B cell (primary cell): ENCODE measurements at regions not wholly inside any gene's neighbourhood (a gene's known extent, or its start where the extent isn't known, plus 50 kb on each side); places are given as distances from the start of the nearest gene placed in this dataset.

ENCODE experiments used
- ATAC-seq: fragments of 200-7000 bp; cut with Tn5 transposase; one replicate; pipeline ENCODE4 v1.10.0; 2021; ENCODE audit warnings: low read depth, mild to moderate bottlenecking, moderate number of reproducible peaks, moderate library complexity
- CTCF ChIA-PET: fragments of 350-600 bp; sonication (Branson Sonifier 250); formaldehyde crosslinking; loops from one replicate; lab custom pipeline; 2021; ENCODE audit warnings: antibody characterized with exemption, inconsistent platforms; lab: Charles Lee
- POLR2A ChIA-PET: fragments of 350-600 bp; sonication (Branson Sonifier 250); formaldehyde crosslinking; loops from one replicate; lab custom pipeline; 2021; ENCODE audit warnings: antibody characterized with exemption; lab: Charles Lee
- DNase-seq: peaks from one replicate; pipeline ENCODE4 v3.0.0; 2013
- H2AFZ ChIP-seq: 2 replicates; pipeline ENCODE4 v1.6.1; 2012; ENCODE audit warnings: mild to moderate bottlenecking, low read depth, low read length; ENCODE audit not compliant: insufficient read depth, poor library complexity, severe bottlenecking
- H3K27ac ChIP-seq, 2 donors: 1 replicate in 1 of 2; 2 replicates in 1 of 2; pipeline ENCODE4 v1.5.1; 2012 to 2013; ENCODE audit warnings: low read length in 2 of 2, mild to moderate bottlenecking in 2 of 2, moderate library complexity in 1 of 2
- H3K27me3 ChIP-seq, 4 experiments: fragments of 200-600 bp in 1 of 4; sonication (generic) in 1 of 4; replicated peaks in 1 of 4; 1 replicate in 2 of 4; 2 replicates in 2 of 4; pipeline versions ENCODE4 v1.6.1 to v1.7.0; 2013 to 2016; ENCODE audit warnings: low read length in 3 of 4, mild to moderate bottlenecking in 2 of 4, mixed read lengths in 1 of 4, moderate library complexity in 1 of 4; ENCODE audit not compliant: insufficient read depth in 4 of 4, control insufficient read depth in 3 of 4; ENCODE audit errors: control extremely low read depth in 1 of 4
- H3K36me3 ChIP-seq, 2 experiments: replicated peaks in 1 of 2; 1 replicate in 1 of 2; 2 replicates in 1 of 2; pipeline versions ENCODE4 v1.6.1 to v1.7.1; 2013; ENCODE audit warnings: low read length in 1 of 2; ENCODE audit not compliant: insufficient read depth in 2 of 2, control insufficient read depth in 1 of 2; ENCODE audit errors: control extremely low read depth in 1 of 2, extremely low read depth in 1 of 2
- H3K4me1 ChIP-seq, 2 donors: fragments of 200-600 bp in 1 of 2; sonication (generic) in 1 of 2; 1 replicate in 1 of 2; 2 replicates in 1 of 2; pipeline versions ENCODE4 v1.5.1 to v1.6.1; 2013 to 2017; ENCODE audit warnings: low read length in 2 of 2; ENCODE audit not compliant: control insufficient read depth in 2 of 2, insufficient read depth in 2 of 2
- H3K4me2 ChIP-seq: replicated peaks from 2 replicates; pipeline ENCODE3; 2012; ENCODE audit warnings: mild to moderate bottlenecking, low read depth, low read length; ENCODE audit not compliant: poor library complexity, severe bottlenecking
- H3K4me3 ChIP-seq, 5 experiments: fragments of 200-600 bp in 1 of 5; sonication (generic) in 1 of 5; 1 replicate in 3 of 5; 2 replicates in 2 of 5; pipeline versions ENCODE4 v1.5.1 to v1.7.0; 2011 to 2016; ENCODE audit warnings: low read length in 4 of 5, mild to moderate bottlenecking in 4 of 5, low read depth in 2 of 5, control low read depth in 1 of 5, moderate library complexity in 1 of 5; ENCODE audit not compliant: insufficient read depth in 1 of 5; ENCODE audit errors: control extremely low read depth in 1 of 5, extremely low read depth in 1 of 5
- H3K79me2 ChIP-seq: fragments of 200-600 bp; sonication (generic); one replicate; pipeline ENCODE4 v1.6.0; 2016; ENCODE audit warnings: low read length; ENCODE audit not compliant: control insufficient read depth, insufficient read depth
- H3K9ac ChIP-seq: fragments of 200-600 bp; sonication (generic); 2 replicates; pipeline ENCODE4 v1.6.1; 2017; ENCODE audit warnings: mild to moderate bottlenecking, low read length, moderate library complexity
- H3K9me3 ChIP-seq, 3 donors: one replicate each; pipeline versions ENCODE4 v1.6.1 to v1.7.1; 2013; ENCODE audit warnings: low read length in 2 of 3; ENCODE audit not compliant: control insufficient read depth in 2 of 3, insufficient read depth in 1 of 3; ENCODE audit errors: control extremely low read depth in 1 of 3
- H4K20me1 ChIP-seq: 2 replicates; pipeline ENCODE4 v1.6.0; 2012; ENCODE audit warnings: mild to moderate bottlenecking, low read length; ENCODE audit not compliant: insufficient read depth, control insufficient read depth, poor library complexity, severe bottlenecking
- H3K27ac Mint-ChIP-seq: one replicate; pipeline ENCODE4 v1.8.0; 2021; ENCODE audit warnings: mixed read lengths
- H3K27me3 Mint-ChIP-seq: one replicate; pipeline ENCODE4 v1.8.0; 2021; ENCODE audit warnings: mixed read lengths
- H3K4me1 Mint-ChIP-seq: one replicate; pipeline ENCODE4 v1.8.0; 2021; ENCODE audit warnings: mixed read lengths
- H3K4me3 Mint-ChIP-seq: one replicate; pipeline ENCODE4 v1.8.0; 2021; ENCODE audit warnings: mixed read lengths
- H3K9me3 Mint-ChIP-seq: one replicate; pipeline ENCODE4 v1.8.0; 2022; ENCODE audit warnings: mixed read lengths; ENCODE audit not compliant: insufficient read depth
- EZH2 ChIP-seq: IDR thresholded peaks from 2 replicates; pipeline ENCODE4 v1.6.1; 2012; ENCODE audit warnings: borderline replicate concordance, low read depth, mild to moderate bottlenecking, moderate library complexity, low read length; ENCODE audit not compliant: insufficient read depth, poor library complexity, severe bottlenecking
- WGBS: methylation state at CpG from one replicate; pipeline ENCODE4 v1.1.5; 2013; ENCODE audit warnings: missing lambda C conversion rate; ENCODE audit not compliant: insufficient coverage; 5-methylcytosine and 5-hydroxymethylcytosine counted together
- intact Hi-C: fragments of 100-400 bp; cut with micrococcal nuclease; formaldehyde crosslinking; loops from one replicate; pipeline ENCODE4 v1.10.0; 2022
- TF ChIP-seq, protein P1 (sequence below): fragments of 200-600 bp; IDR thresholded peaks from one replicate; pipeline ENCODE4 v1.8.0; 2022; ENCODE audit warnings: antibody characterized with exemption, mild to moderate bottlenecking

DNA sequence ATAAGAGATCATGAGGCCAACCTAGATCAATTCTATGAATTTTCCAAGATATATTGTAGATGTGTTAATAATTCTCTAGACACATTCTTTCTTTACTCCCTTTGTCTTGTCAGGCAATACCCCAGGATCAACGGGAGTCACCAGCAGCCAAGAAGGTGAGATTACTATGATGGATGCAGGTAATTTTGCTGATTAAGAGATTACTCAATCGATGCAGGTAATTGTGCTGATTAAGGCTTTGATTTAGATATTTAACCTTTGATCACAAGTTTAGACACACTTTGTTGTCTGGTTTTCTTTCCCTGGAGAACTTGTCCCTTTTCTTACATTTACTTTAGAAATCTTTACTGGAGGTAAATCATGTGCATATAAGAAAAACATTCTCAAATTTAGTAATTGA, 134.3 kb upstream of the CNTN1 start:
- intact Hi-C loops = no loop called here
- no peaks in the 10 kb centered on the region for H3K9me3 Mint-ChIP-seq

DNA sequence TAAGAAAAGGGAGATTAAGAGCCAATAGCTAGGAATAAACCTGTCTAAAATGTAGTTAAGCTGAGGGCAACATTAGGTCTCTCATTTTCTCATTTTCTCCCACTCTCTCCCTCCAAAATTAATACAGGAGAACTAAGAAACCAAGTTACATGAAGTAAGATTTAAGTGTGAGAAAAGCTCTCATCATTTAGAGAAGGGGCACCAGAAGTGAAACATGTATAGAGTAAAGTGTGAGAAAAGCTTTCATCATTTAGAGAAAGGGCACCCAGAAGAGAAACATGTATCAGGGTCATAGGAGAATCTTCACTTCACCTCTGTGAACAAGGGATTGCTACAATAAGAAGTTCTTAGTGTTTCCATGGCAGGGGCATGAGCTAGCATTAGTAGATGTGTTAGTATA, 132.4 kb upstream of the CNTN1 start:
- Histone ChIP-seq H3K27me3 (no peaks in the 10 kb centered on the region), H3K36me3 (no peaks in the 10 kb centered on the region), H3K4me2 (no peak overlapping the region), H3K4me3 (no peak overlapping the region), H3K4me1 (no peaks in the 10 kb centered on the region), H3K79me2 (no peaks in the 10 kb centered on the region), H4K20me1 (no peaks in the 10 kb centered on the region), H3K9me3 (no peaks in the 10 kb centered on the region), H2AFZ (no peak overlapping the region), H3K27ac (no peak overlapping the region), H3K9ac (no peak overlapping the region)
- H3K27me3 Mint-ChIP-seq = peaks cover 13% of the 10 kb centered on the region
- no peaks in the 10 kb centered on the region for H3K9me3 Mint-ChIP-seq
- no peak overlapping the region for H3K4me3 Mint-ChIP-seq
- no peak overlapping the region for H3K27ac Mint-ChIP-seq
- ATAC-seq (no peak), DNase-seq (no peak)
- ChIA-PET POLR2A (no interaction called here), CTCF (no interaction called here)
- no peak for TF ChIP-seq EZH2
- TF ChIP-seq, protein P1, sequence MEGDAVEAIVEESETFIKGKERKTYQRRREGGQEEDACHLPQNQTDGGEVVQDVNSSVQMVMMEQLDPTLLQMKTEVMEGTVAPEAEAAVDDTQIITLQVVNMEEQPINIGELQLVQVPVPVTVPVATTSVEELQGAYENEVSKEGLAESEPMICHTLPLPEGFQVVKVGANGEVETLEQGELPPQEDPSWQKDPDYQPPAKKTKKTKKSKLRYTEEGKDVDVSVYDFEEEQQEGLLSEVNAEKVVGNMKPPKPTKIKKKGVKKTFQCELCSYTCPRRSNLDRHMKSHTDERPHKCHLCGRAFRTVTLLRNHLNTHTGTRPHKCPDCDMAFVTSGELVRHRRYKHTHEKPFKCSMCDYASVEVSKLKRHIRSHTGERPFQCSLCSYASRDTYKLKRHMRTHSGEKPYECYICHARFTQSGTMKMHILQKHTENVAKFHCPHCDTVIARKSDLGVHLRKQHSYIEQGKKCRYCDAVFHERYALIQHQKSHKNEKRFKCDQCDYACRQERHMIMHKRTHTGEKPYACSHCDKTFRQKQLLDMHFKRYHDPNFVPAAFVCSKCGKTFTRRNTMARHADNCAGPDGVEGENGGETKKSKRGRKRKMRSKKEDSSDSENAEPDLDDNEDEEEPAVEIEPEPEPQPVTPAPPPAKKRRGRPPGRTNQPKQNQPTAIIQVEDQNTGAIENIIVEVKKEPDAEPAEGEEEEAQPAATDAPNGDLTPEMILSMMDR = no peak
- H3K4me1 Mint-ChIP-seq = no peaks in the 10 kb centered on the region
- intact Hi-C loops = no loop called here

More for the DNA sequence above, 134.3 kb upstream of the CNTN1 start:
- TF ChIP-seq EZH2 = no peak
- TF ChIP-seq, protein P1 = no peak
- WGBS = no CpG with 5 or more reads among the region's 2 CpGs
- Mint-ChIP-seq H3K4me3 (no peak overlapping the region), H3K27me3 (peaks cover 20% of the 10 kb centered on the region), H3K27ac (no peak overlapping the region), H3K4me1 (no peaks in the 10 kb centered on the region)
- POLR2A ChIA-PET = no interaction called here
- CTCF ChIA-PET = no interaction called here
- Histone ChIP-seq H4K20me1 (no peaks in the 10 kb centered on the region), H3K36me3 (no peaks in the 10 kb centered on the region), H3K4me3 (no peak overlapping the region), H3K9me3 (no peaks in the 10 kb centered on the region), H3K4me2 (no peak overlapping the region), H2AFZ (no peak overlapping the region), H3K79me2 (no peaks in the 10 kb centered on the region), H3K4me1 (no peaks in the 10 kb centered on the region), H3K27ac (no peak overlapping the region), H3K27me3 (no peaks in the 10 kb centered on the region), H3K9ac (no peak overlapping the region)
- no peak for DNase-seq
- no peak for ATAC-seq
